ENCODE measurements at regions not wholly inside any gene's neighbourhood (a gene's known extent, or its start where the extent isn't known, plus 50 kb on each side); places are given as distances from the start of the nearest gene placed in this dataset.

DNA sequence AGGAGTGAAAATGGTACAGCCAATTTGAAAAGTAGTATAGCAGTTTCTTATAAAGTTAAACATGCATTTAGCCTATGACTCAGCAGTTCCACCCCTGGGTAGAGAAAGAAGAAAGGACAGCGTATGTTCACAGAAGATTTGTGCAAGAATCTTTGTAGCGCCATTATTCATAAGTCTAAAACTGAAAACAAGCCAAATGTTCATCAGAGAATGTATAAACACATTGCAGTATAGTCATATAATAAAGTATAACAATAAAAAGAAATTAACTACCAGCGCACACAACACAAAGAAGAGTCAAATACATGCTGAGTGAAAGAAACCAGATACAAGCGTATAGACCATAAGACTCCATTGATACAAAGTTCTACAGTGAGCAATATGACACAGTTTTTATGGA is 294.0 kb downstream of the SAMD5 start:
- TF ChIP-seq POLR2A (IDR thresholded peaks at IDR 0.05; ENCODE audit: extremely low read depth, insufficient read length): no peak
- TF ChIP-seq MYC (IDR thresholded peaks at IDR 0.05; ENCODE audit: low read depth, low read length): no peak
- TF ChIP-seq, protein P1, sequence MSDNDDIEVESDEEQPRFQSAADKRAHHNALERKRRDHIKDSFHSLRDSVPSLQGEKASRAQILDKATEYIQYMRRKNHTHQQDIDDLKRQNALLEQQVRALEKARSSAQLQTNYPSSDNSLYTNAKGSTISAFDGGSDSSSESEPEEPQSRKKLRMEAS (IDR thresholded peaks at IDR 0.05; ENCODE audit: low read depth, low read length): no peak
- TF ChIP-seq, protein P2, sequence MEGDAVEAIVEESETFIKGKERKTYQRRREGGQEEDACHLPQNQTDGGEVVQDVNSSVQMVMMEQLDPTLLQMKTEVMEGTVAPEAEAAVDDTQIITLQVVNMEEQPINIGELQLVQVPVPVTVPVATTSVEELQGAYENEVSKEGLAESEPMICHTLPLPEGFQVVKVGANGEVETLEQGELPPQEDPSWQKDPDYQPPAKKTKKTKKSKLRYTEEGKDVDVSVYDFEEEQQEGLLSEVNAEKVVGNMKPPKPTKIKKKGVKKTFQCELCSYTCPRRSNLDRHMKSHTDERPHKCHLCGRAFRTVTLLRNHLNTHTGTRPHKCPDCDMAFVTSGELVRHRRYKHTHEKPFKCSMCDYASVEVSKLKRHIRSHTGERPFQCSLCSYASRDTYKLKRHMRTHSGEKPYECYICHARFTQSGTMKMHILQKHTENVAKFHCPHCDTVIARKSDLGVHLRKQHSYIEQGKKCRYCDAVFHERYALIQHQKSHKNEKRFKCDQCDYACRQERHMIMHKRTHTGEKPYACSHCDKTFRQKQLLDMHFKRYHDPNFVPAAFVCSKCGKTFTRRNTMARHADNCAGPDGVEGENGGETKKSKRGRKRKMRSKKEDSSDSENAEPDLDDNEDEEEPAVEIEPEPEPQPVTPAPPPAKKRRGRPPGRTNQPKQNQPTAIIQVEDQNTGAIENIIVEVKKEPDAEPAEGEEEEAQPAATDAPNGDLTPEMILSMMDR (IDR thresholded peaks at IDR 0.05; ENCODE audit: low read depth, low read length): no peak
- H3K4me3 ChIP-seq (ENCODE audit: low read depth, low read length): no peak overlapping the region
- DNase-seq (ENCODE audit: low read depth): no peak

DNA sequence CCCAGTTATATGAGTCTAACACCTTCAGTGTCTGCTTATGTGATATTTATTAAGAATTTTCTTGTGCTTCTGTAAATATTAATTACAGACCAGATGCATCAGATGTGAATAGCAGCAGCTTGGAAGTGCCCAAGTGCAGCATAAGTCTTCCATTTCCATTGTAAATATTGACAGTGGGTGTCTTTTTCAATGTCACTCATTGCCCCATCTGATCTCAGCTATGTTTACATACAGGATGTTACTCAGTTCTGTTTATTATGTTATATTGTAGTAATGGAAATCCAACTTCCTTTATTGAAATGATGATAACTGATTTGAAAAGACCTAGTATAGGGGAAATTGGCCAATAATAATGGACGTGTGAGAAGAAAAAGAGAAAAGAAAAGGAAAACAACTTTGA is 296.7 kb downstream of the SAMD5 start:
- DNase-seq (ENCODE audit: low read depth): no peak
- TF ChIP-seq MYC (IDR thresholded peaks at IDR 0.05; ENCODE audit: low read depth, low read length): no peak
- no peak for TF ChIP-seq POLR2A (IDR thresholded peaks at IDR 0.05; ENCODE audit: extremely low read depth, insufficient read length)
- TF ChIP-seq, protein P1 (IDR thresholded peaks at IDR 0.05; ENCODE audit: low read depth, low read length): no peak
- TF ChIP-seq, protein P2 (IDR thresholded peaks at IDR 0.05; ENCODE audit: low read depth, low read length): no peak
- no peak overlapping the region for H3K4me3 ChIP-seq (ENCODE audit: low read depth, low read length)

DNA sequence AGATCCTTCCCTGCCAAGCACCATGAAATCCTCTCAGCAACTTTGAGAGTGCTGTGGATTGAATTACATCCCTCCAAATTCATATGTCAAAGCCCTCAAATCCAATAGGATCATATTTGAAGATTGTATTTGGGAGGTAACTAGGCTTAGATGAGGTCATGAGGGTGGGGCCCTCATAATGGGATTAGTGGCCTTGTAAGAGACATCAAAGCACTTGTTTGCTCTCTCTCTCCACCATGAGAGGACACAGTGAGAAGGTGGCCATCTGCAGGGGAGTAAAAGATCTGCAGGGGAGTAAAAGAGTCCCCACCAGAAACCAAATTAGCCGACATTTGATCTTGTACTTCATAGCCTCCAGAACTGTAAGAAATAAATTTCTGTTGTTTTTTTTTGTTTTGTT is 298.2 kb downstream of the SAMD5 start:
- TF ChIP-seq, protein P2 (IDR thresholded peaks at IDR 0.05; ENCODE audit: low read depth, low read length): no peak
- TF ChIP-seq MYC (IDR thresholded peaks at IDR 0.05; ENCODE audit: low read depth, low read length): no peak
- TF ChIP-seq, protein P1 (IDR thresholded peaks at IDR 0.05; ENCODE audit: low read depth, low read length): no peak
- no peak for TF ChIP-seq POLR2A (IDR thresholded peaks at IDR 0.05; ENCODE audit: extremely low read depth, insufficient read length)
- DNase-seq (ENCODE audit: low read depth): peak; percentile 19
- H3K4me3 ChIP-seq (ENCODE audit: low read depth, low read length): no peak overlapping the region

DNA sequence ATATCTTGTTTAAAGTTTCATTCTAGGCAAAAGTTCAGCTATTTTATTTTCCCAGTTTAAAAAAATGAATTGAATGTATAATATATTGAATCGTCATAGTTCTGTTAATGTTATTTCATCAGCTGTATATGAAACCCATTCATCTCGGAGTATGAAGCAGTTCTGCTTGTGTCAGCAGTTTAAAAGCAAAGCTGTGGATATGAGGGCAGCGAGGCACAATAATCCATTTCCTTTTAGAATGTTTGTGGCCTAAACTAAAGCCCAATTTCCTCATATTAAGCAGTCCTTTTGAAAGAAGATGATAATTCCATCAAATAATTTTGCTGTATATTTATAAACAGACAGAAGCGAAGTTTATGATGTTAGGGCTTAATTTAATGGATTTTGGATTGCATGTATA is 300.1 kb downstream of the SAMD5 start:
- no peak for DNase-seq (ENCODE audit: low read depth)
- no peak overlapping the region for H3K4me3 ChIP-seq (ENCODE audit: low read depth, low read length)
- TF ChIP-seq, protein P1 (IDR thresholded peaks at IDR 0.05; ENCODE audit: low read depth, low read length): no peak
- TF ChIP-seq POLR2A (IDR thresholded peaks at IDR 0.05; ENCODE audit: extremely low read depth, insufficient read length) (no peak), MYC (IDR thresholded peaks at IDR 0.05; ENCODE audit: low read depth, low read length) (no peak)
- TF ChIP-seq, protein P2 (IDR thresholded peaks at IDR 0.05; ENCODE audit: low read depth, low read length): no peak

DNA sequence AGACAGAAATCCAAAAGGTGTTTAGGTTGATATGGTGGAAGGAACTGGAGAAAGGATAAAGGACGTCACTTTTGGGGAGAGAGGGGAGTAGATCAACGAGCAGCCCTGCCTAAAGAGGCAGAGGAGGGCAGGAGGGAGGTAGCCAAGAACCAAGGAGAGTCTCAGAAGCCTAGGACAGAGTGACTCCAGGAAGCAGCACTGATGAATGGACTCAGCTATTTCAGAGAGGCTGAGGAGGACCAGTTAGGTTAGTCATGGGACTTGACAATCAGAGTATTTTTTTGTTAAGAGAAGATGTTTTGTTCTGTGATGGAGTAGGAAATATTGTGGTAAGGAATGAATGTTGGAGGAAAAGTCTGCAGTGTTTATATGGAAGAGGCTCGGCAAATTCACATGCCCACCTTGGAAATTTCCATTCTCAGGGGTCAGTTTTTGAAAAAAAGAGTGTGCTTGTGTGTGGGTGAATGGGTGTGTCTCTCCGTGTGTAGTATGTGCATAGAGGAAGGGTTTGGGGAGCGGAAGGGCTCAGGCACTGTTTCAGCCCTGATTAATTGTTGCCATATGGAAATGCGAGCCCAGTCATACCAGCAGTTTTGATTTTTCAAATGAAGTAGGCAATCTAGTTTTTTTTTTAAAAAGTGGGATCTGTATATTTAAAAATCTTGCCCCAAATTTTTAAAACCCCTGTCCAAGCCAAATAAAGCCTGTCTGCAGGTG is 303.6 kb downstream of the SAMD5 start:
- no peak overlapping the region for H3K4me3 ChIP-seq (ENCODE audit: low read depth, low read length)
- TF ChIP-seq POLR2A (IDR thresholded peaks at IDR 0.05; ENCODE audit: extremely low read depth, insufficient read length) (no peak), MYC (IDR thresholded peaks at IDR 0.05; ENCODE audit: low read depth, low read length) (no peak)
- TF ChIP-seq, protein P2 (IDR thresholded peaks at IDR 0.05; ENCODE audit: low read depth, low read length): no peak
- TF ChIP-seq, protein P1 (IDR thresholded peaks at IDR 0.05; ENCODE audit: low read depth, low read length): no peak
- no peak for DNase-seq (ENCODE audit: low read depth)
